ENCODE measurements at regions not wholly inside any gene's neighbourhood (a gene's known extent, or its start where the extent isn't known, plus 50 kb on each side); places are given as distances from the start of the nearest gene placed in this dataset.
"Not testable (repeated sequence)": the region's sequence is repeated elsewhere in the genome, so short reads cannot be mapped to it uniquely, and the experiment has no call there.

DNA sequence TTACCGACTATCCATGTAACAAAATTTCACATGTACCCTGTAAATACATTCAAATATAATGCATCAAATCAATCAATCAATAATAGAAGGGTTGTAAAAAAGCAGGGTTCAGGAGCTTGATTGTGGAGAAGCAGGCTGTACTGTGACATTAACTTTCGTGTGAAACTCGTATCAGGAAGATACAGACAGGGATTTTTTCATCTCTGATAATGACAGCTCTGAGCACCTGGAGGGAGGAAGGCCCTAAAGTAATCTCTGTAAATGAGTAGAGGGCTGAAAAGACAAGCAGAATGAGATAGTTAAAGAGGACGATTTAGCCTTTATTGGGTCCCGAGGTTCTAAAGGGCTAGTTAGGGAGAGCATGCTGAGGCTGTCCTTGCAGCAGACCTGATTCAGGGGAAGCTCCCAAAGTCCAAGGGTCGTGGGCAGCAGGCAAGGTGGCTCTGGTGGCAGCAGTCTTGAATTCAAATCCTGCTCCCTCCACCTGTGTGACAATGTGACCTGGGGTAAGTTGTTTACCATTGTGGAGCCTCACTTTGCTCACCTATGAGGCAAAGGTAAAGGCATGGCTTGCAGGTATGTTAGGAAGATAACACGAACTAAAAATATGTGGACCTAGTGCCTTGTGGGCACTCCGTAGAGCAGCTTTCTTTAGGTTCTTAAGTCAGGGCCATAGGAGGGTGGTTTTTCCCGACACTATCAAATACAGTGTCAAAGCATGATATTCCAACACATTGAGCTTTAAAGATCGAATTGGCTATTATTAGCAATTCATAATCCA lies 219.4 kb upstream of the MYLIP start:
- peak in 1 of 6 donors; percentile 23 for DNase-seq (ENCODE audit: low read depth in 4 of 6, low spot score in 6 of 6)
- 72% methylated on average over 6 of the region's 10 CpGs for WGBS (ENCODE audit: insufficient coverage)
- H3K27me3 ChIP-seq (ENCODE audit: control insufficient read depth, insufficient read depth, low read length): no peaks in the 10 kb centered on the region
- H3K9me3 ChIP-seq (ENCODE audit: control insufficient read depth, insufficient read depth, low read length): no peaks in the 10 kb centered on the region
- H3K4me3 ChIP-seq (ENCODE audit: low read depth, low read length): no peak overlapping the region
- H3K36me3 ChIP-seq (ENCODE audit: control insufficient read depth, insufficient read depth, low read length): no peaks in the 10 kb centered on the region
- H3K4me1 ChIP-seq (ENCODE audit: control insufficient read depth, insufficient read depth, low read length): no peaks in the 10 kb centered on the region
- no peak overlapping the region for H3K27ac ChIP-seq (ENCODE audit: low read depth, low read length)

DNA sequence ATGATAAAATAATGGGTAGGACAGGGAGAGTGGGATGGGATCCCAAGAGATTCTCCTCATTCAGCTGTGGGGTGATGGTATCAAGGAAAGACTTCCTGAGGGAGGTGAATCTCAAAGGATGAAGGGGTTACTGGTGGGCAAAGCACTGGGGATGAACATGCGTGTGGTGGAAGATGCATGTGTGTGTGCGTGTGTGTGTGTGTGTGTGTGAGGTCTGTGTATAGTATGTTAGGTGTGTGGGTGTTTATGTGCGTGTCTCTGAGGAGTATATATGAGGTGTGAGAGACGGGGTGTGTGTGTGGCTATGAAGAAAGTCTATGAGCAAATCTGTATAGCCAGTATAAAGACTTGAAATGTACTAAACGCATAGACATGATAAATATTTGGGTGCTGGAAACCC lies 220.0 kb upstream of the MYLIP start:
- no peaks in the 10 kb centered on the region for H3K9me3 ChIP-seq (ENCODE audit: control insufficient read depth, insufficient read depth, low read length)
- no peak for DNase-seq (ENCODE audit: low read depth in 4 of 6, low spot score in 6 of 6)
- no peak overlapping the region for H3K27ac ChIP-seq (ENCODE audit: low read depth, low read length)
- WGBS (ENCODE audit: insufficient coverage): 94% methylated on average over 3 of the region's 5 CpGs
- no peaks in the 10 kb centered on the region for H3K4me1 ChIP-seq (ENCODE audit: control insufficient read depth, insufficient read depth, low read length)
- H3K36me3 ChIP-seq (ENCODE audit: control insufficient read depth, insufficient read depth, low read length): no peaks in the 10 kb centered on the region
- no peak overlapping the region for H3K4me3 ChIP-seq (ENCODE audit: low read depth, low read length)
- H3K27me3 ChIP-seq (ENCODE audit: control insufficient read depth, insufficient read depth, low read length): no peaks in the 10 kb centered on the region

DNA sequence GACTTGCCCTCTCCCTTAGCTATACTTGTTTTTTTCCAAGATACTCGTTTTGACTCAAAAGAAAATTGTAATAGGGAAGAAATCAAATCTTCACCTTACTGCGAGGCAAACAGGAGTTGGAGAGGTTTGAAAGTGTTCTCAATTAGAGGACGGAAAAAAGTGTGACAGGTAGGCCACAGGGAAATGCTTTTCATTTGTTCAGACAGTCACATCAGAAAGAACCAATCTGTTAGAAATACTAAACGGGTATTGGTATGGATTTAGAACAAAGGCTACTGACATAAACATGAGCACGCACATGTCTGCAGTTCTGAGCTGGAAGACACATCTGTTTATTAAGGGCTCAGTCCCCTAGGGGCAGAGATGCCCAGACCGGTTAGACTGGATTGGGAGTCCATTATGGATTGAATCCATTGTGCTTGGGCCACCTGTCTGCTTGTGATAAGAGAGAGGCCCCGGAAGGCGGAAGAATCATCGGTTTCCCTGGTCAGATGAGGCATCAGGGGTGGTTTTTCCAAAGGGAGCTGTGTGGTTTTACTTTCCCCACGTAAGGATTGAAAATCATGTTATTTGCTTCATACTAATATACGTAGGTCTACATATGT lies 220.9 kb upstream of the MYLIP start:
- Histone ChIP-seq H3K36me3 (ENCODE audit: control insufficient read depth, insufficient read depth, low read length) (no peaks in the 10 kb centered on the region), H3K9me3 (ENCODE audit: control insufficient read depth, insufficient read depth, low read length) (no peaks in the 10 kb centered on the region), H3K4me3 (ENCODE audit: low read depth, low read length) (no peak overlapping the region), H3K27ac (ENCODE audit: low read depth, low read length) (no peak overlapping the region), H3K27me3 (ENCODE audit: control insufficient read depth, insufficient read depth, low read length) (no peaks in the 10 kb centered on the region), H3K4me1 (ENCODE audit: control insufficient read depth, insufficient read depth, low read length) (no peaks in the 10 kb centered on the region)
- DNase-seq (ENCODE audit: low read depth in 4 of 6, low spot score in 6 of 6): peak in 1 of 6 donors; percentile 18
- WGBS (ENCODE audit: insufficient coverage): 72% methylated on average over 5 of the region's 11 CpGs

DNA sequence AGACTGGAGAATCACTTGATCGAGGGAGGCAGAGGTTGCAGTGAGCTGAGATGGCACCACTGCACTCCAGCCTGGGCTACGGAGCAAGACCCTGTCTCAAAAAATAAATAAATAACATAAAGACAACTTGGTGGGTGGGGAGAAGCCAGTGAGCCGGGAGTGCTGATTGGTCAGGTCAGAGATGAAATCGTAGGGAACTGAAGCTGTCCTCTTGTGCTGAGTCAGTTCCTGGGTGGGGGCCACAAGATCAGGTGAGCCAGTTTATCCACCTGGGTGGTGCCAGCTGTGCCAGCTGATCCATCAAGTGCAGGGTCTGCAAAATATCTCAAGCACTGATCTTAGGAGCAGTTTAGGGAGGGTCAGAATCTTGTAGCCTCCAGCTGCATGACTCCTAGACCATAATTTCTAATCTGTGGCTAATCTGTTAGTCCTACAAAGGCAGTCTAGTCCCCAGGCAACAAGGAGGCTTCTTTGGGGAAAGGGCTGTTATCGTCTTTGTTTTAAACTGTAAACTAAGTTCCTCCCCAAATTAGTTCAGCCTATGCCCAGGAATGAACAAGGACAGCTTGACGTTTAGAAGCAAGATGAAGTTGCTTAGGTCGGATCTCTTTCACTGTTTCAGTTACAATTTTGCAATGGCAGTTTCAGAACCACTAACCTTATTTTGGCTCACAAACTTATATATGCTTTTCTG lies 221.5 kb upstream of the MYLIP start:
- not testable (repeated sequence) for H3K36me3 ChIP-seq (ENCODE audit: control insufficient read depth, insufficient read depth, low read length); H3K4me3 ChIP-seq (ENCODE audit: low read depth, low read length); H3K27ac ChIP-seq (ENCODE audit: low read depth, low read length); H3K27me3 ChIP-seq (ENCODE audit: control insufficient read depth, insufficient read depth, low read length); DNase-seq (ENCODE audit: low read depth in 4 of 6, low spot score in 6 of 6); H3K4me1 ChIP-seq (ENCODE audit: control insufficient read depth, insufficient read depth, low read length); H3K9me3 ChIP-seq (ENCODE audit: control insufficient read depth, insufficient read depth, low read length)
- 63% methylated on average over 3 of the region's 7 CpGs for WGBS (ENCODE audit: insufficient coverage)

DNA sequence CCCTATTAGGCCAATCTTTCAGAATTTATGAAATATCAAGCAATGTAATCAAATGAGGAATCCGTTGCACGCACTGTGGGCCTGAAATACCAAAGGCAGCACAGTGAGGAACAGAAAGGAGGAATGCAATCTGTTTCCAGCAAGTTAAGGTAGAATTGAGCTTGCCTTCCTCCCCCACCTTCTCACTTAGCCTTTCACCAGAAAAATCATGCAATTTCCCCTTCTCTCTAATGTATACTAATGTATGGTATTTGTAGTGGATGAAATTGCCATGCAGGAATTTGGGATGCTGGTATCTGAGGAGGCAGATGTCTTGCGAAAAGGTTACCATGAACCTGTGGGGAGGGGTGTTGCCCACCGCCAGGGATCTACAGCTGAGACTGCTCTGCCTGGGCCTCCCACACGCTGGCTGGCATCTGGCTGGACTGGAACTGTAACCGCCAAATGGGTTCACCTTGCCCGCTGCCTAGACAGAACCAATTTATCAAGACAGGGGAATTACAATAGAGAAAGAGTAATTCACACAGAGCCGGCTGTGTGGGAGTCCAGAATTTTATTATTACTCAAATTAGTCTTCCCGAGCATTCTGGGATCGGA lies 222.4 kb upstream of the MYLIP start:
- Histone ChIP-seq H3K27ac (ENCODE audit: low read depth, low read length) (no peak overlapping the region), H3K4me3 (ENCODE audit: low read depth, low read length) (no peak overlapping the region), H3K4me1 (ENCODE audit: control insufficient read depth, insufficient read depth, low read length) (no peaks in the 10 kb centered on the region), H3K9me3 (ENCODE audit: control insufficient read depth, insufficient read depth, low read length) (no peaks in the 10 kb centered on the region), H3K27me3 (ENCODE audit: control insufficient read depth, insufficient read depth, low read length) (no peaks in the 10 kb centered on the region), H3K36me3 (ENCODE audit: control insufficient read depth, insufficient read depth, low read length) (no peaks in the 10 kb centered on the region)
- 80% methylated on average over 2 of the region's 10 CpGs for WGBS (ENCODE audit: insufficient coverage)
- DNase-seq (ENCODE audit: low read depth in 4 of 6, low spot score in 6 of 6): peak in 1 of 6 donors; percentile 15

DNA sequence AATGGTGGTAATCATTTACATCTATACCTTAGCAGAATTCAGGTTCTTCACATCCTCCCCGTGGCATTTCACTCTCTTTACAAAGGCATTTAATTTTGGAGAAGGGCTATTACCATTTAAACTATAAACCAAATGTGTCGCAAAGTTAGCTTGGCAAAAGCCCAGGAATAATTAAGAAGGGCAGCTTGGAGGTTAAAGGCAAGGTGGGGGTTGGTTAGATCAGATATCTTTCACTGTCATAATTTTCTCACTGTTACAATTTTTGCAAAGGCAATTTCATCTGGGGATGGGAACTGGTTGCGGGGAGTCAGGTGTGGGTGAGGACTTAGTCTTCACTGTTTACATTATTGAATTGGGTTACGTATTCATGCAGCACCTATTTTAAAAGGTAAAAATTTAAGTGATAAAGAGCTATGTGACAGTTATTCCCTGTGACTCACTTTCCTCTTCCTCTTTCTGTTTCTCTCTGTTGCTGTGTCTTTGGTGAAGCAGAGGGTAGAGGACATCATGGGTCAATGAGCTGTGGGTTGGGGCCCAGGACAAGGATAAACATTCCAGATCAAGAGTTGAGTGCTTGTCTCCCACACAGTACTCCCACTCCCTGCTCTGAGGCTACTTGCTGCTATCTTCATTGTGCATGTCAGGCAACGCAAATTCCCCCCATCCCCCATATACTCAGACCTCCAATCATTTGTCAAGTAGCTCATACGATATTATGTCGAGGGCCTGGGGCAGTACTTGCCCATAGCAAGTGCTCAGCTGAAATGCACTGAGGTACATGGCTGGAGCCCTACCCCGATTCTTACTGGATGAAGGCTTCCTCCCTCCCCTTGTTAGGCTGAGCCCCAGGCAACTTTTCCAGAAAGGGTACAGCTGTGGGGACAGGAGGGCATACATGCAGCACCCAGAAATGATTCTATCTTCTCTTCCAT lies 223.1 kb upstream of the MYLIP start:
- H3K27ac ChIP-seq (ENCODE audit: low read depth, low read length): no peak overlapping the region
- H3K27me3 ChIP-seq (ENCODE audit: control insufficient read depth, insufficient read depth, low read length): no peaks in the 10 kb centered on the region
- H3K9me3 ChIP-seq (ENCODE audit: control insufficient read depth, insufficient read depth, low read length): no peaks in the 10 kb centered on the region
- DNase-seq (ENCODE audit: low read depth in 4 of 6, low spot score in 6 of 6): no peak
- no peaks in the 10 kb centered on the region for H3K4me1 ChIP-seq (ENCODE audit: control insufficient read depth, insufficient read depth, low read length)
- no peaks in the 10 kb centered on the region for H3K36me3 ChIP-seq (ENCODE audit: control insufficient read depth, insufficient read depth, low read length)
- 72% methylated on average over 4 of the region's 8 CpGs for WGBS (ENCODE audit: insufficient coverage)
- no peak overlapping the region for H3K4me3 ChIP-seq (ENCODE audit: low read depth, low read length)

DNA sequence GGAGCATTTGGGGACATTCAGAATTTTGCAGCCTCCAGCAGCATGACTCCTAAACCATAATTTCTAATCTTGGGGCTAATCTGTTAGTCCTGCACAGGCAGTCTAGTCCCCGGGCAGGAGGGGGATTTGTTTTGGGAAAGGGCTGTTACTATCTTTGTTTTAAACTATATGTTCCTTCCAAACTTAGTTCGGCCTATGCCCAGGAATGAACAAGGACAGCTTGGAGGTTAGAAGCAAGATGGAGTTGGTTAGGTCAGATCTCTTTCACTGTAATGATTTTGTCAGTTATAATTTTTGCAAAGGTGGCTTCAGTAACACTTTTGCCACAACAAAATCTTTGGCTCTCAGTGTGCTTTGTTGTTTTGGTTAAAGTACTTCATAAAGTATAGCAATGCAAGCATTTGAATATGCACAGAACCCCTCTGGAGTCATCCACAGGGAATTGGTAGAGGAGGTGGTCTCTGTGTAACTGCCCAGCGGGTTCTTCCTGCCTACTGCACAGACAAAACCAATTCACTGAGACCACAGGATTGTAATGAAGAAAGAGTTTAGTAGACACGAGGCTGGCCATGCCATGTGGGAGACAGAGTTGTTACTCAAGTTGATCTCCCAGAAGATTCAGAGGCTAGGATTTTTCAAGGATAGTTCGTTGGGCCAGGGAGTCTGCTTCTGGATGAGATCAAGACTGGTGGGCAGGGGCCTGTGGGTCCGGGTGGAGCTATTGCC lies 224.1 kb upstream of the MYLIP start:
- no peaks in the 10 kb centered on the region for H3K4me1 ChIP-seq (ENCODE audit: control insufficient read depth, insufficient read depth, low read length)
- no peak for DNase-seq (ENCODE audit: low read depth in 4 of 6, low spot score in 6 of 6)
- WGBS (ENCODE audit: insufficient coverage): 58% methylated on average over 2 of the region's 6 CpGs
- H3K27ac ChIP-seq (ENCODE audit: low read depth, low read length): no peak overlapping the region
- no peaks in the 10 kb centered on the region for H3K9me3 ChIP-seq (ENCODE audit: control insufficient read depth, insufficient read depth, low read length)
- H3K36me3 ChIP-seq (ENCODE audit: control insufficient read depth, insufficient read depth, low read length): no peaks in the 10 kb centered on the region
- H3K4me3 ChIP-seq (ENCODE audit: low read depth, low read length): no peak overlapping the region
- H3K27me3 ChIP-seq (ENCODE audit: control insufficient read depth, insufficient read depth, low read length): no peaks in the 10 kb centered on the region

DNA sequence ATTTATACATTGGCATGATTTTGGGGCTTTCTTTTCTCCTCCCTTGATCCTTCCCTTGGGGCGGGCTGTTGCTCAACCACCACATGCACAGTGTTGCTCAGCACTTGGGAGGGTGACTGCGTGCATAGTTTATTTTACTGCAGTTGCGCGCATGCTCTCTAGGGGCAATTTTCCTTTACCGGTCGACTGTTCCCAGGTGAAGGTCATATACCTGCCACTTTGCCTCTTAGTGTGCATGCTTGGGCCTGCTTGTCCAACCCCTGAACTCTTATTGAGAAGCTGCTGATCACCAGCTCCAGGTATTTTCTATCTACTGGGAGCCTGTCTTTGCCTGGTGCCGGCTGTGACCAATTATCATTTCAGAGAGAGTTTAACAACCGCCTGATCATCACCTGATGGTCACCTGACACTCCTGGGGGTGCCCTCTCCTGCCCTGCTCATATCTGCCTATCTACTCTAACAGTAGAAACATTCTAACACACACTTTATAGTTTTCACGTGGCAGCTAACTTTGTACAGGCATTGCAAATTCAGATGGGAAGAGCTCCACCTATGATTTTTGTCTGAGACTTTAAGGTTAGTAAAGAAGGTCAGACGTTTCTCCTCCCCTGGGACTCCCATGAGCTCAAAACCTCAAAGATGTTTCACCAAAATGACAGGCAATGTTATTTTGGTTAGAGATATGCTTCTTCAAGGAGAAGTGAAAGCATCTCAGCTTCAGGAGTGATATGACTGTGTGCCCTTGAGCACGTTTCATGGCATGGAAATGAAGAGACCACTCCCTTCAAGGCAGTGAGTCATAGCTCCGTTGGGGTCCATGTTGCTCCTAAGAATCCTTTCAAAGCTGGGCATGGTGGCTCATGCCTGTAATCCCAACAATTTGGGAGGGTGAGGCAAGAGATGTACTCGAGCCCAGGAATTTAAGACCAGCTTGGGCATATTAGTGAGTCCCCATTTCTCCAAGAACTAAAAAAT lies 227.5 kb upstream of the MYLIP start:
- Histone ChIP-seq H3K4me3 (ENCODE audit: low read depth, low read length) (no peak overlapping the region), H3K27me3 (ENCODE audit: control insufficient read depth, insufficient read depth, low read length) (no peaks in the 10 kb centered on the region), H3K4me1 (ENCODE audit: control insufficient read depth, insufficient read depth, low read length) (no peaks in the 10 kb centered on the region), H3K36me3 (ENCODE audit: control insufficient read depth, insufficient read depth, low read length) (no peaks in the 10 kb centered on the region), H3K27ac (ENCODE audit: low read depth, low read length) (no peak overlapping the region), H3K9me3 (ENCODE audit: control insufficient read depth, insufficient read depth, low read length) (no peaks in the 10 kb centered on the region)
- 77% methylated on average over 10 of the region's 13 CpGs for WGBS (ENCODE audit: insufficient coverage)
- no peak for DNase-seq (ENCODE audit: low read depth in 4 of 6, low spot score in 6 of 6)
